Pancreas (tissue), 10 donors: ENCODE measurements at regions not wholly inside any gene's neighbourhood (a gene's known extent, or its start where the extent isn't known, plus 50 kb on each side); places are given as distances from the start of the nearest gene placed in this dataset.

Experiments
- ATAC-seq, 4 donors: fragments of 200-7000 bp; cut with Tn5 transposase; one replicate each; pipeline versions ENCODE4 v1.8.0 to v1.9.1; 2020; ENCODE audit warnings: mild to moderate bottlenecking in 4 of 4, moderate library complexity in 4 of 4
- DNase-seq, 6 donors: peaks; one replicate each; pipeline ENCODE4 v3.0.0-alpha.2; 2020
- FAIRE-seq: peaks from 2 replicates; lab custom pipeline; 2012; peaks lifted over from hg19 to GRCh38; lab: Jason Lieb, UNC
- H3K27ac ChIP-seq, 4 donors: fragments of 200-600 bp; sonication (generic); 1 replicate in 3 of 4; 2 replicates in 1 of 4; pipeline versions ENCODE4 v1.5.0 to v1.8.0; 2020
- H3K27me3 ChIP-seq, 4 donors: fragments of 200-600 bp; one replicate each; pipeline ENCODE4 v1.8.0; 2021
- H3K36me3 ChIP-seq, 3 donors: fragments of 200-600 bp; sonication (generic) in 1 of 3; one replicate each; pipeline versions ENCODE4 v1.5.0 to v1.8.0; 2020 to 2021
- H3K4me1 ChIP-seq, 3 donors: fragments of 200-600 bp; one replicate each; pipeline ENCODE4 v1.8.0; 2021
- H3K4me3 ChIP-seq, 4 donors: fragments of 200-600 bp; sonication (generic) in 2 of 4; one replicate each; pipeline versions ENCODE4 v1.5.0 to v1.8.0; 2020 to 2021
- H3K9me3 ChIP-seq, 4 donors: fragments of 200-600 bp; one replicate each; pipeline ENCODE4 v1.8.0; 2021
- WGBS, 2 donors: extraction: QIAGEN DNeasy Blood & Tissue Kit; methylation state at CpG; one replicate each; pipeline ENCODE4 v1.1.7; 2013; 5-methylcytosine and 5-hydroxymethylcytosine counted together
- intact Hi-C, 3 donors: fragments of 100-400 bp; cut with DNase I; formaldehyde crosslinking; loops; one replicate each; pipeline versions ENCODE4 v1.11.1 to v1.14.2; 2022
- TF ChIP-seq, protein P1 (sequence below), 4 donors: fragments of 200-600 bp; sonication (generic) in 3 of 4; IDR thresholded peaks; one replicate each; pipeline versions ENCODE4 v1.5.0 to v1.8.0; 2021; ENCODE audit warnings: antibody characterized with exemption in 4 of 4
- donor health status: healthy with polysubstance abuse.
- donor health status: DM: no; HTN: no; CAD: no; lungs with moderate emphysema.
- donor health status: DM: no; HTN: no; CAD: no.
- donor health status: control.
- donor health status: control.
- donor health status: Bipolar disorder and iron deficiency.
- donor health status: DM: yes; HTN: yes; CAD: no.
- donor health status: DM: no; HTN: no; CAD: no.
- donor health status: DM: no; HTN: no; CAD: no.
- donor health status: DM: yes; HTN: yes; CAD: no.

DNA sequence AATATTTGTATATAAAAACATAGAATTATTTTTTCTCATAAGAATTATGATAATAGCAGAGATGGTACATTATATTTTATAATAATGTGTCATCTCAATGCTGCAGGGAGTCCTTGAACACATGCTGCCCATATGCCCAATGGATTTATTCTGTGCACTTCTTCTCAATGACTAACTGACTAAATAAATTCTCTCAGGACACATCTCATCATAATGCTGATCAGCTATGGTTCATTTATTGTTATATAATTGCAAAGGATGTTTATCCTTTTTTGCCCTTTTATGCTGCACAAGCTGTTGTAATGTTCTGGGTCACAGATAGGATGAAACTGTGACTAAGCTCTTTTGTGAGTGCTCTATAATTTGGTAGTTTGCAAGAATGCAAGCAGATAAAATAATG, 1273.3 kb upstream of the ATXN8OS start:
- no peak for DNase-seq
- ATAC-seq = no peak
- H3K4me3 ChIP-seq = no peak overlapping the region
- TF ChIP-seq, protein P1, sequence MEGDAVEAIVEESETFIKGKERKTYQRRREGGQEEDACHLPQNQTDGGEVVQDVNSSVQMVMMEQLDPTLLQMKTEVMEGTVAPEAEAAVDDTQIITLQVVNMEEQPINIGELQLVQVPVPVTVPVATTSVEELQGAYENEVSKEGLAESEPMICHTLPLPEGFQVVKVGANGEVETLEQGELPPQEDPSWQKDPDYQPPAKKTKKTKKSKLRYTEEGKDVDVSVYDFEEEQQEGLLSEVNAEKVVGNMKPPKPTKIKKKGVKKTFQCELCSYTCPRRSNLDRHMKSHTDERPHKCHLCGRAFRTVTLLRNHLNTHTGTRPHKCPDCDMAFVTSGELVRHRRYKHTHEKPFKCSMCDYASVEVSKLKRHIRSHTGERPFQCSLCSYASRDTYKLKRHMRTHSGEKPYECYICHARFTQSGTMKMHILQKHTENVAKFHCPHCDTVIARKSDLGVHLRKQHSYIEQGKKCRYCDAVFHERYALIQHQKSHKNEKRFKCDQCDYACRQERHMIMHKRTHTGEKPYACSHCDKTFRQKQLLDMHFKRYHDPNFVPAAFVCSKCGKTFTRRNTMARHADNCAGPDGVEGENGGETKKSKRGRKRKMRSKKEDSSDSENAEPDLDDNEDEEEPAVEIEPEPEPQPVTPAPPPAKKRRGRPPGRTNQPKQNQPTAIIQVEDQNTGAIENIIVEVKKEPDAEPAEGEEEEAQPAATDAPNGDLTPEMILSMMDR (IDR thresholded peaks at IDR 0.05) = no peak
- intact Hi-C loops = no loop called here
- H3K27ac ChIP-seq = no peak overlapping the region
- FAIRE-seq = no peak
- H3K9me3 ChIP-seq = no peaks in the 10 kb centered on the region
- H3K27me3 ChIP-seq = no peaks in the 10 kb centered on the region
- no peaks in the 10 kb centered on the region for H3K4me1 ChIP-seq
- no peaks in the 10 kb centered on the region for H3K36me3 ChIP-seq

DNA sequence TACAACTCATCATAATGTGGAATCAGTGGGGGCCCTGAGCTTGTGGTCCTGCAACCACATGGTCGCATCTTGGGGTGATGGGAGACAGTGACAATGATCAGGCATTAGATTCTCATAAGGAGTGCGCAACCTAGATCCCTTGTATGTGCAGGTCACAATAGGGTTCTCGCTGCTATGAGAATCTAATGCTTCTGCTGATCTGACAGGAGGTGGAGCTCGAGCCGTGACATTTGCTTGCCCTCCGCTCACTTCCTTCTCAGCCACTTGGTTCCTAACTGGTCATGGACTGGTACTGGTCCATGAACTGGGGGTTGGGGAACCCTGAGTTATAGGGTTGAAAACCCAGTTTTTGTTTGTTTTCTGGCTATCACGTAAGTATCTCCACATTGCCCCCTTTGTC, 1290.9 kb upstream of the ATXN8OS start:
- Histone ChIP-seq H3K36me3 (no peaks in the 10 kb centered on the region), H3K9me3 (no peaks in the 10 kb centered on the region), H3K4me3 (no peak overlapping the region), H3K4me1 (no peaks in the 10 kb centered on the region), H3K27me3 (no peaks in the 10 kb centered on the region), H3K27ac (no peak overlapping the region)
- 80 to 91% methylated on average over 7 of the region's 7 CpGs for WGBS, 2 donors
- no peak for DNase-seq
- no peak for FAIRE-seq
- intact Hi-C loops = no loop called here
- no peak for ATAC-seq
- TF ChIP-seq, protein P1 (IDR thresholded peaks at IDR 0.05) = no peak

DNA sequence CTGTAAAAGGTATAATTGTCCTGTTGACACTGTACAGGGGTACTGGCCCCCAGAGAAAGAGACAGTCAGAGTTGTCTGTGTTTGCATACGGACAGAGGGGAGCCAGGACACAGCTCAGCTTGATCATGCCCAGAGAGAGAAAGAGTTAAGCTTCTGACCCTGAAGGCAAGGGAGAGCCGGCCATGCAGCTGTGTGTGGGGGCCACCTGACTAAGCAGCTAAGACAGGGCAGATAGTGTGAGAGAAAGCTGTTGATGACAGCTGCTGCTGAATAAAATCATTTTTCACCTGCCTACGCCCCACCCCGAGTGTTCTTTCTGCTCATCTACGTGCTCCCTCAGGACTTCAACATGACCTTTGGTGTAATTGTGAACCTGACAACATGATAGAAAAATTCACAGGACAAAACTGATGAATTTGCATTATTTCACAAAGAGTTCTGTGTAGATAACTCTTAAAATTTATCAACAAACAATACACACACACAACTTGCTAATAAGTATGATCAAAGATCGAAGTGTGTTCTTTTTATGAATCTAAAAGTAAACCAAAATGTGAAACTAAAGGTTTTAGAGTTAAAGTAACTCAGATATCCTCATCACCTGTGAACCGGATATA, 1294.3 kb upstream of the ATXN8OS start:
- Histone ChIP-seq H3K4me3 (no peak overlapping the region), H3K27ac (no peak overlapping the region), H3K9me3 (no peaks in the 10 kb centered on the region), H3K27me3 (no peaks in the 10 kb centered on the region), H3K4me1 (no peaks in the 10 kb centered on the region), H3K36me3 (no peaks in the 10 kb centered on the region)
- ATAC-seq (no peak), DNase-seq (no peak), FAIRE-seq (no peak)
- WGBS, 2 donors = 22 to 28% methylated on average over 7 of the region's 7 CpGs
- intact Hi-C loops = no loop called here
- TF ChIP-seq, protein P1 (IDR thresholded peaks at IDR 0.05) = no peak

DNA sequence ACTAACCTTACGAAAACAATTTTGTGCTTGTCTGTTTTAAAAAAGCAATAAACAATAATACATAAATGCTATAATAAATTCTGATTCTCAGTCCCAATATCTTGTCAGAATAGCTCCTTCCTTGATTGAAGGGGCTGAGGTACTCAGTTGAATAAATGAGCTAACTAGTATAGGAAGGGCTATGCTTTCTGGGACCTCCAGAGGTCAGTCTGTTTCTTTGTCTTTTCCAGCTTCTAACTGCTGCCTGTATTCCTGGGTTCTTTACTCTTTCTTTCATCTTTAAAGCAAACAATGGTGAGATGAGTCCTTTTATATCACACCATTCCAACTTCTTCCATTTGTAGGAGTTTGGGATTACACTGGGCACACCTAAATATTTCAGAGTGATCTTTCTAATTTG, 1297.0 kb upstream of the ATXN8OS start:
- Histone ChIP-seq H3K4me3 (no peak overlapping the region), H3K27me3 (no peaks in the 10 kb centered on the region), H3K4me1 (no peaks in the 10 kb centered on the region), H3K27ac (no peak overlapping the region), H3K36me3 (no peaks in the 10 kb centered on the region), H3K9me3 (no peaks in the 10 kb centered on the region)
- DNase-seq (no peak), FAIRE-seq (no peak), ATAC-seq (no peak)
- TF ChIP-seq, protein P1 (IDR thresholded peaks at IDR 0.05) = no peak
- WGBS, 2 donors = 0 to 40% methylated on average over 1 of the region's 1 CpG
- intact Hi-C loops = no loop called here

DNA sequence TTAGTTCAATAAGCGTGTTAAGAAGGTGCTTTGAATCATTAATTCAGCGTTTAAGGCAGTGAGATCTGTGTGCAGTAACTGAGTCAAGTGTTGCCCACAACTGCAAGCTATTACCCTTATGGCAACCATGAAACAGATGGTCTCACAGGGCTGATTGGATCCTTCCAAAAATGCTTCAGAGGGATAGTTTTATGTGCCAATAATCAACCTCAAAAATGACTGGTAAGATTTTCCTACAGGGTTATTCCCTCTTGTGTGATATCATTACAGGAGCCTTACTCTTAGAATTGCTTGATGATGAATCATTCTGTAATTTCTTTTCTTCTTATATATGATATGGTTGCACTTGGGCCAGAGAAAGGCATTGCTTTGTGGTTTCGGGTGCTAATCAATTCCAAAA, 1299.2 kb upstream of the ATXN8OS start:
- TF ChIP-seq, protein P1 (IDR thresholded peaks at IDR 0.05) = no peak
- WGBS, 2 donors = 61 to 84% methylated on average over 3 of the region's 3 CpGs
- intact Hi-C loops = no loop called here
- Histone ChIP-seq H3K4me3 (no peak overlapping the region), H3K36me3 (no peaks in the 10 kb centered on the region), H3K27me3 (no peaks in the 10 kb centered on the region), H3K9me3 (no peaks in the 10 kb centered on the region), H3K4me1 (no peaks in the 10 kb centered on the region), H3K27ac (no peak overlapping the region)
- DNase-seq = no peak
- FAIRE-seq = no peak
- no peak for ATAC-seq
